Activated T-cell treated with anti-CD3 and anti-CD28 coated beads, Interleukin-2, amount 50 U/mL, for 4 hours (primary cell): ENCODE measurements at regions not wholly inside any gene's neighbourhood (a gene's known extent, or its start where the extent isn't known, plus 50 kb on each side); places are given as distances from the start of the nearest gene placed in this dataset.

ENCODE experiments used
- ATAC-seq, 2 donors: fragments of 200-7000 bp; cut with Tn5 transposase; one replicate each; pipeline ENCODE4 v1.10.0; 2021
- DNase-seq: peaks from one replicate; pipeline ENCODE4 v3.0.0-alpha.2; 2020
- H3K27me3 Mint-ChIP-seq: one replicate; pipeline ENCODE4 v1.8.0; 2021; ENCODE audit warnings: low read depth, mixed read lengths
- H3K36me3 Mint-ChIP-seq: one replicate; pipeline ENCODE4 v1.8.0; 2022; ENCODE audit warnings: mixed read lengths; ENCODE audit not compliant: insufficient read depth
- H3K4me1 Mint-ChIP-seq: one replicate; pipeline ENCODE4 v1.8.0; 2021; ENCODE audit warnings: low read depth, mixed read lengths
- H3K4me3 Mint-ChIP-seq: one replicate; pipeline ENCODE4 v1.8.0; 2021; ENCODE audit warnings: mild to moderate bottlenecking, moderate library complexity, mixed read lengths
- H3K9me3 Mint-ChIP-seq: one replicate; pipeline ENCODE4 v1.8.0; 2021; ENCODE audit warnings: mixed read lengths

GRCh38 chr2:817336-818015 lies 133.2 kb upstream of the SNTG2 start:
- H3K4me3 Mint-ChIP-seq: no peak overlapping the region
- no peaks in the 10 kb centered on the region for H3K36me3 Mint-ChIP-seq
- no peak for DNase-seq
- no peaks in the 10 kb centered on the region for H3K27me3 Mint-ChIP-seq
- no peaks in the 10 kb centered on the region for H3K4me1 Mint-ChIP-seq
- H3K9me3 Mint-ChIP-seq: no peaks in the 10 kb centered on the region
- no peak for ATAC-seq

GRCh38 chr2:816278-816677 lies 134.4 kb upstream of the SNTG2 start:
- no peaks in the 10 kb centered on the region for H3K36me3 Mint-ChIP-seq
- DNase-seq (no peak), ATAC-seq (no peak)
- no peaks in the 10 kb centered on the region for H3K4me1 Mint-ChIP-seq
- no peak overlapping the region for H3K4me3 Mint-ChIP-seq
- H3K27me3 Mint-ChIP-seq: no peaks in the 10 kb centered on the region
- H3K9me3 Mint-ChIP-seq: no peaks in the 10 kb centered on the region

- no peaks in the 10 kb centered on the region for H3K27me3 Mint-ChIP-seq
- no peak overlapping the region for H3K4me3 Mint-ChIP-seq
- H3K36me3 Mint-ChIP-seq: no peaks in the 10 kb centered on the region
- ATAC-seq (no peak), DNase-seq (no peak)
- H3K4me1 Mint-ChIP-seq: no peaks in the 10 kb centered on the region
- no peaks in the 10 kb centered on the region for H3K9me3 Mint-ChIP-seq
Observed at GRCh38 chr2:810397-810796, 133.2 kb upstream of the TMEM18 start.

GRCh38 chr2:807300-807699 lies 130.1 kb upstream of the TMEM18 start:
- no peaks in the 10 kb centered on the region for H3K36me3 Mint-ChIP-seq
- ATAC-seq (no peak), DNase-seq (no peak)
- no peak overlapping the region for H3K4me3 Mint-ChIP-seq
- no peaks in the 10 kb centered on the region for H3K4me1 Mint-ChIP-seq
- no peaks in the 10 kb centered on the region for H3K27me3 Mint-ChIP-seq
- H3K9me3 Mint-ChIP-seq: no peaks in the 10 kb centered on the region

- ATAC-seq (no peak), DNase-seq (no peak)
- Mint-ChIP-seq H3K27me3 (no peaks in the 10 kb centered on the region), H3K36me3 (no peaks in the 10 kb centered on the region), H3K9me3 (no peaks in the 10 kb centered on the region), H3K4me3 (no peak overlapping the region), H3K4me1 (no peaks in the 10 kb centered on the region)
Observed at GRCh38 chr2:805664-806063, 128.5 kb upstream of the TMEM18 start.

GRCh38 chr2:797993-798392 lies 120.8 kb upstream of the TMEM18 start:
- DNase-seq: no peak
- Mint-ChIP-seq H3K4me1 (no peaks in the 10 kb centered on the region), H3K9me3 (no peaks in the 10 kb centered on the region), H3K4me3 (no peak overlapping the region), H3K36me3 (no peaks in the 10 kb centered on the region), H3K27me3 (no peaks in the 10 kb centered on the region)
- ATAC-seq: no peak

- ATAC-seq: no peak
Observed at GRCh38 chr2:797556-797955, 120.3 kb upstream of the TMEM18 start.

GRCh38 chr2:796141-796985 lies 119.2 kb upstream of the TMEM18 start:
- Mint-ChIP-seq H3K4me3 (no peak overlapping the region), H3K4me1 (no peaks in the 10 kb centered on the region), H3K36me3 (no peaks in the 10 kb centered on the region), H3K9me3 (no peaks in the 10 kb centered on the region), H3K27me3 (no peaks in the 10 kb centered on the region)
- ATAC-seq (no peak), DNase-seq (no peak)

More at GRCh38 chr2:797556-797955, 120.3 kb upstream of the TMEM18 start:
- no peak overlapping the region for H3K4me3 Mint-ChIP-seq
- H3K36me3 Mint-ChIP-seq: no peaks in the 10 kb centered on the region
- H3K9me3 Mint-ChIP-seq: no peaks in the 10 kb centered on the region
- no peaks in the 10 kb centered on the region for H3K4me1 Mint-ChIP-seq
- no peaks in the 10 kb centered on the region for H3K27me3 Mint-ChIP-seq
- no peak for DNase-seq

- ATAC-seq (no peak), DNase-seq (no peak)
- Mint-ChIP-seq H3K36me3 (no peaks in the 10 kb centered on the region), H3K4me3 (no peak overlapping the region), H3K4me1 (no peaks in the 10 kb centered on the region), H3K9me3 (no peaks in the 10 kb centered on the region), H3K27me3 (no peaks in the 10 kb centered on the region)
Observed at GRCh38 chr2:795531-796041, 118.4 kb upstream of the TMEM18 start.

GRCh38 chr2:794554-795241 lies 117.5 kb upstream of the TMEM18 start:
- Mint-ChIP-seq H3K4me1 (no peaks in the 10 kb centered on the region), H3K4me3 (no peak overlapping the region), H3K36me3 (no peaks in the 10 kb centered on the region), H3K9me3 (no peaks in the 10 kb centered on the region), H3K27me3 (no peaks in the 10 kb centered on the region)
- no peak for DNase-seq
- ATAC-seq: no peak

GRCh38 chr2:793236-793635 lies 116.0 kb upstream of the TMEM18 start:
- ATAC-seq (no peak), DNase-seq (no peak)
- Mint-ChIP-seq H3K4me1 (no peaks in the 10 kb centered on the region), H3K9me3 (peaks cover 3% of the 10 kb centered on the region), H3K27me3 (no peaks in the 10 kb centered on the region), H3K36me3 (peaks cover 1% of the 10 kb centered on the region), H3K4me3 (no peak overlapping the region)

GRCh38 chr2:792687-793086 lies 115.5 kb upstream of the TMEM18 start:
- Mint-ChIP-seq H3K36me3 (peaks cover 1% of the 10 kb centered on the region), H3K9me3 (peaks cover 3% of the 10 kb centered on the region), H3K4me1 (no peaks in the 10 kb centered on the region), H3K4me3 (no peak overlapping the region), H3K27me3 (no peaks in the 10 kb centered on the region)
- DNase-seq (no peak), ATAC-seq (no peak)

GRCh38 chr2:790634-791245 lies 113.5 kb upstream of the TMEM18 start:
- DNase-seq (no peak), ATAC-seq (no peak)
- H3K4me1 Mint-ChIP-seq: no peaks in the 10 kb centered on the region
- peaks cover 1% of the 10 kb centered on the region for H3K36me3 Mint-ChIP-seq
- H3K27me3 Mint-ChIP-seq: no peaks in the 10 kb centered on the region
- peaks cover 3% of the 10 kb centered on the region for H3K9me3 Mint-ChIP-seq
- no peak overlapping the region for H3K4me3 Mint-ChIP-seq

- Mint-ChIP-seq H3K9me3 (peaks cover 3% of the 10 kb centered on the region), H3K27me3 (no peaks in the 10 kb centered on the region), H3K4me1 (no peaks in the 10 kb centered on the region), H3K4me3 (no peak overlapping the region), H3K36me3 (peaks cover 1% of the 10 kb centered on the region)
- ATAC-seq (no peak), DNase-seq (no peak)
Observed at GRCh38 chr2:790081-790480, 112.9 kb upstream of the TMEM18 start.
